ENCODE measurements at regions not wholly inside any gene's neighbourhood (a gene's known extent, or its start where the extent isn't known, plus 50 kb on each side); places are given as distances from the start of the nearest gene placed in this dataset.
A peak's percentile ranks its signal among the peaks of the same experiment; 100 is the strongest.

GRCh38 chr2:8297376-8298231, 384.3 kb upstream of the ID2 start:
- no peaks in the 10 kb centered on the region for H3K9me3 ChIP-seq (ENCODE audit: low read depth)
- no peak overlapping the region for H3K4me3 ChIP-seq
- H3K9ac ChIP-seq = no peak overlapping the region
- no peak overlapping the region for H3K27ac Mint-ChIP-seq
- H3F3A ChIP-seq (ENCODE audit: low read depth) = no peaks in the 10 kb centered on the region
- H3K4me3 Mint-ChIP-seq = no peak overlapping the region
- H3K4me1 Mint-ChIP-seq = peaks cover 6% of the 10 kb centered on the region
- no peaks in the 10 kb centered on the region for H3K36me3 ChIP-seq
- H3K27me3 ChIP-seq = no peaks in the 10 kb centered on the region
- peaks cover 8% of the 10 kb centered on the region for H3K4me1 ChIP-seq
- DNase-seq (ENCODE audit: low spot score) = no peak
- no peak overlapping the region for H3K27ac ChIP-seq
- no peak for TF ChIP-seq CTCF (IDR thresholded peaks at IDR 0.05)
- no peak for TF ChIP-seq EZH2phosphoT487 (IDR thresholded peaks at IDR 0.05)
- TF ChIP-seq EZH2 (IDR thresholded peaks at IDR 0.05) = no peak
- H3K36me3 Mint-ChIP-seq = no peaks in the 10 kb centered on the region
- no peaks in the 10 kb centered on the region for H4K20me1 ChIP-seq (ENCODE audit: low read depth)
- no peaks in the 10 kb centered on the region for H3K79me2 ChIP-seq (ENCODE audit: low read depth)
- H3K27me3 Mint-ChIP-seq (ENCODE audit: insufficient read depth, low read depth) = peaks cover 12% of the 10 kb centered on the region
- H3K9me3 Mint-ChIP-seq = peaks cover 5% of the 10 kb centered on the region
- H2AFZ ChIP-seq (replicated peaks) = no peak overlapping the region
- no peak overlapping the region for H3K4me2 ChIP-seq

- Mint-ChIP-seq H3K9me3 (peaks cover 8% of the 10 kb centered on the region), H3K27ac (no peak overlapping the region), H3K36me3 (no peaks in the 10 kb centered on the region), H3K4me1 (peaks cover 15% of the 10 kb centered on the region), H3K27me3 (ENCODE audit: insufficient read depth, low read depth) (peaks cover 14% of the 10 kb centered on the region), H3K4me3 (no peak overlapping the region)
- Histone ChIP-seq H2AFZ (replicated peaks) (no peak overlapping the region), H3K27me3 (no peaks in the 10 kb centered on the region), H3K27ac (no peak overlapping the region), H3K9me3 (ENCODE audit: low read depth) (no peaks in the 10 kb centered on the region), H3K36me3 (no peaks in the 10 kb centered on the region), H3K4me1 (peaks cover 8% of the 10 kb centered on the region), H4K20me1 (ENCODE audit: low read depth) (no peaks in the 10 kb centered on the region), H3K9ac (no peak overlapping the region), H3F3A (ENCODE audit: low read depth) (no peaks in the 10 kb centered on the region), H3K4me3 (no peak overlapping the region), H3K4me2 (no peak overlapping the region), H3K79me2 (ENCODE audit: low read depth) (no peaks in the 10 kb centered on the region)
- TF ChIP-seq EZH2phosphoT487 (IDR thresholded peaks at IDR 0.05) (no peak), EZH2 (IDR thresholded peaks at IDR 0.05) (no peak), CTCF (IDR thresholded peaks at IDR 0.05) (no peak)
- DNase-seq (ENCODE audit: low spot score) = no peak
Observed at GRCh38 chr2:8298783-8299182, 383.1 kb upstream of the ID2 start.

DNA sequence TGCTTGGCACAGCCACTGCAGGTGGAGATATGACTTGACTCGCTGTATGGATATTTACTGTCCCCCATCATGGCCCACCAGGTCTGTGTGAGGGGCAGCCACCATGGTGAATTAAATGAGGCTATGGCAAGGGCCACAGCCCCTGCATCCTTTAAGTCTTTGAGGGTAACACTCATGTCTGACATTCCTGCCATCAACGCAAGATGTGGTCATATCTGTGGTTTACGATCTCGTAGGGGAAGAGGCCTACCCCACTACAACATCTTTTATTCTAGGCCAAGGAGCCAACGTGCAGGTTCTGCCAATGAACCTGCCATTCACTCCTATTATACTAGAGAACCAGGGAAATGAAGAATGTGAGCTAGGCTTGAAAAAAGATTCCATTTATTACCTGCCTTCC, 381.6 kb upstream of the ID2 start:
- Histone ChIP-seq H3K4me2 (peak overlapping the region; percentile 12), H3K36me3 (no peaks in the 10 kb centered on the region), H3K4me1 (peaks cover 8% of the 10 kb centered on the region), H3K9me3 (ENCODE audit: low read depth) (no peaks in the 10 kb centered on the region), H3K4me3 (no peak overlapping the region), H3K27me3 (no peaks in the 10 kb centered on the region), H3K9ac (no peak overlapping the region), H2AFZ (replicated peaks) (no peak overlapping the region), H3K79me2 (ENCODE audit: low read depth) (no peaks in the 10 kb centered on the region), H3K27ac (no peak overlapping the region), H4K20me1 (ENCODE audit: low read depth) (no peaks in the 10 kb centered on the region), H3F3A (ENCODE audit: low read depth) (no peaks in the 10 kb centered on the region)
- no peak for DNase-seq (ENCODE audit: low spot score)
- no peak overlapping the region for H3K27ac Mint-ChIP-seq
- H3K9me3 Mint-ChIP-seq = peaks cover 8% of the 10 kb centered on the region
- H3K27me3 Mint-ChIP-seq (ENCODE audit: insufficient read depth, low read depth) = peaks cover 16% of the 10 kb centered on the region
- TF ChIP-seq CTCF (IDR thresholded peaks at IDR 0.05) (no peak), EZH2phosphoT487 (IDR thresholded peaks at IDR 0.05) (no peak), EZH2 (IDR thresholded peaks at IDR 0.05) (no peak)
- peaks cover 30% of the 10 kb centered on the region for H3K4me1 Mint-ChIP-seq
- H3K36me3 Mint-ChIP-seq = no peaks in the 10 kb centered on the region
- no peak overlapping the region for H3K4me3 Mint-ChIP-seq
